K562 (cell line): ENCODE measurements at regions not wholly inside any gene's neighbourhood (a gene's known extent, or its start where the extent isn't known, plus 50 kb on each side); places are given as distances from the start of the nearest gene placed in this dataset.

Source experiments
- ETV5 ChIP-seq: sonication (generic); formaldehyde crosslinking; IDR thresholded peaks from 2 replicates; pipeline ENCODE4 v1.4.0; 2020; ENCODE audit warnings: low read depth, mild to moderate bottlenecking, missing genetic modification reagents
- FIP1L1 ChIP-seq: fragments of 200-400 bp; formaldehyde crosslinking; IDR thresholded peaks from 2 replicates; pipeline ENCODE4 v1.6.1; 2018; ENCODE audit warnings: mild to moderate bottlenecking, low read depth, low read length; ENCODE audit not compliant: poor library complexity, severe bottlenecking
- GATAD2B ChIP-seq: fragments of 450-650 bp; IDR thresholded peaks from 2 replicates; pipeline ENCODE4 v1.6.1; 2017; ENCODE audit warnings: mild to moderate bottlenecking, borderline replicate concordance
- KAT8 ChIP-seq: fragments of 450-650 bp; IDR thresholded peaks from 2 replicates; pipeline ENCODE4 v1.6.1; 2016; ENCODE audit warnings: low read depth, mild to moderate bottlenecking
- MEIS2 ChIP-seq: fragments of 450-650 bp; IDR thresholded peaks from 2 replicates; pipeline ENCODE4 v1.6.1; 2014; ENCODE audit warnings: mild to moderate bottlenecking; ENCODE audit not compliant: partially characterized antibody
- PHB ChIP-seq: fragments of 250-450 bp; sonication (Bioruptor Pico); IDR thresholded peaks from 2 replicates; pipeline ENCODE4 v1.5.0; 2021
- SAFB ChIP-seq: fragments of 200-400 bp; formaldehyde crosslinking; IDR thresholded peaks from 2 replicates; pipeline ENCODE4 v1.6.1; 2017; ENCODE audit warnings: low read depth, low read length, borderline replicate concordance
- SAP30 ChIP-seq: fragments of 200-600 bp; sonication (generic); IDR thresholded peaks from 2 replicates; pipeline ENCODE4 v1.6.1; 2012; ENCODE audit warnings: borderline replicate concordance, low read depth, mild to moderate bottlenecking, moderate library complexity, low read length, control low read depth, inconsistent platforms; ENCODE audit not compliant: insufficient read depth, poor library complexity, severe bottlenecking
- SRSF9 ChIP-seq: fragments of 200-400 bp; formaldehyde crosslinking; IDR thresholded peaks from 2 replicates; pipeline ENCODE4 v1.6.1; 2017; ENCODE audit warnings: low read depth, low read length, borderline replicate concordance
- ZBTB5 ChIP-seq: fragments of 450-650 bp; IDR thresholded peaks from 2 replicates; pipeline ENCODE4 v1.6.1; 2017; ENCODE audit warnings: antibody characterized with exemption
- ZFPM2 ChIP-seq: fragments of 250-450 bp; sonication (Bioruptor Pico); IDR thresholded peaks from 2 replicates; pipeline ENCODE4 v1.5.1; 2022; ENCODE audit warnings: mild to moderate bottlenecking
- ZKSCAN1 ChIP-seq: fragments of 150-350 bp; IDR thresholded peaks from 2 replicates; pipeline ENCODE4 v1.6.1; 2016; ENCODE audit warnings: low read depth, low read length
- ZKSCAN3 ChIP-seq: fragments of 250-450 bp; sonication (Bioruptor Pico); IDR thresholded peaks from 2 replicates; pipeline ENCODE4 v1.4.0; 2020
- ZNF277 ChIP-seq: fragments of 250-450 bp; sonication (Bioruptor Pico); IDR thresholded peaks from 2 replicates; pipeline ENCODE4 v1.8.0; 2022; ENCODE audit warnings: inconsistent platforms, mild to moderate bottlenecking, moderate library complexity, borderline replicate concordance
- ZNF561 ChIP-seq: fragments of 450-650 bp; formaldehyde crosslinking; conservative IDR thresholded peaks from 2 replicates; pipeline ENCODE4 v1.4.0; 2020; ENCODE audit warnings: mild to moderate bottlenecking, moderate library complexity
- TF ChIP-seq, protein P1 (sequence below): fragments of 250-450 bp; sonication (Bioruptor Pico); IDR thresholded peaks from 2 replicates; pipeline ENCODE4 v1.9.0; 2021; ENCODE audit warnings: mild to moderate bottlenecking, inconsistent platforms
- TF ChIP-seq, protein P2 (sequence below), 3 experiments: fragments of 200-800 bp in 1 of 3; fragments of 250-450 bp in 1 of 3; fragments of 450-650 bp in 1 of 3; sonication (Bioruptor Pico) in 1 of 3; sonication (Bioruptor generic) in 1 of 3; formaldehyde crosslinking in 1 of 3; IDR thresholded peaks; 2 replicates each; pipeline versions ENCODE4 v1.6.1 to v1.8.0; 2016 to 2022; ENCODE audit warnings: mild to moderate bottlenecking in 2 of 3, missing genetic modification characterization in 2 of 3, missing compliant biosample characterization in 1 of 3, moderate library complexity in 1 of 3
- TF ChIP-seq, protein P3 (sequence below): IDR thresholded peaks from 2 replicates; pipeline ENCODE4 v1.6.1; 2011; ENCODE audit not compliant: insufficient read length; ENCODE audit errors: extremely low read depth

GRCh38 chr15:95929232-95929846 is 401.2 kb upstream of the NR2F2 start (continued):
- TF ChIP-seq, protein P1, sequence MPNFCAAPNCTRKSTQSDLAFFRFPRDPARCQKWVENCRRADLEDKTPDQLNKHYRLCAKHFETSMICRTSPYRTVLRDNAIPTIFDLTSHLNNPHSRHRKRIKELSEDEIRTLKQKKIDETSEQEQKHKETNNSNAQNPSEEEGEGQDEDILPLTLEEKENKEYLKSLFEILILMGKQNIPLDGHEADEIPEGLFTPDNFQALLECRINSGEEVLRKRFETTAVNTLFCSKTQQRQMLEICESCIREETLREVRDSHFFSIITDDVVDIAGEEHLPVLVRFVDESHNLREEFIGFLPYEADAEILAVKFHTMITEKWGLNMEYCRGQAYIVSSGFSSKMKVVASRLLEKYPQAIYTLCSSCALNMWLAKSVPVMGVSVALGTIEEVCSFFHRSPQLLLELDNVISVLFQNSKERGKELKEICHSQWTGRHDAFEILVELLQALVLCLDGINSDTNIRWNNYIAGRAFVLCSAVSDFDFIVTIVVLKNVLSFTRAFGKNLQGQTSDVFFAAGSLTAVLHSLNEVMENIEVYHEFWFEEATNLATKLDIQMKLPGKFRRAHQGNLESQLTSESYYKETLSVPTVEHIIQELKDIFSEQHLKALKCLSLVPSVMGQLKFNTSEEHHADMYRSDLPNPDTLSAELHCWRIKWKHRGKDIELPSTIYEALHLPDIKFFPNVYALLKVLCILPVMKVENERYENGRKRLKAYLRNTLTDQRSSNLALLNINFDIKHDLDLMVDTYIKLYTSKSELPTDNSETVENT (CRISPR knock-in tag): no peak
- TF ChIP-seq ETV5 (CRISPR knock-in tag): peak; percentile 94
- no peak for TF ChIP-seq FIP1L1
- TF ChIP-seq, protein P2, sequence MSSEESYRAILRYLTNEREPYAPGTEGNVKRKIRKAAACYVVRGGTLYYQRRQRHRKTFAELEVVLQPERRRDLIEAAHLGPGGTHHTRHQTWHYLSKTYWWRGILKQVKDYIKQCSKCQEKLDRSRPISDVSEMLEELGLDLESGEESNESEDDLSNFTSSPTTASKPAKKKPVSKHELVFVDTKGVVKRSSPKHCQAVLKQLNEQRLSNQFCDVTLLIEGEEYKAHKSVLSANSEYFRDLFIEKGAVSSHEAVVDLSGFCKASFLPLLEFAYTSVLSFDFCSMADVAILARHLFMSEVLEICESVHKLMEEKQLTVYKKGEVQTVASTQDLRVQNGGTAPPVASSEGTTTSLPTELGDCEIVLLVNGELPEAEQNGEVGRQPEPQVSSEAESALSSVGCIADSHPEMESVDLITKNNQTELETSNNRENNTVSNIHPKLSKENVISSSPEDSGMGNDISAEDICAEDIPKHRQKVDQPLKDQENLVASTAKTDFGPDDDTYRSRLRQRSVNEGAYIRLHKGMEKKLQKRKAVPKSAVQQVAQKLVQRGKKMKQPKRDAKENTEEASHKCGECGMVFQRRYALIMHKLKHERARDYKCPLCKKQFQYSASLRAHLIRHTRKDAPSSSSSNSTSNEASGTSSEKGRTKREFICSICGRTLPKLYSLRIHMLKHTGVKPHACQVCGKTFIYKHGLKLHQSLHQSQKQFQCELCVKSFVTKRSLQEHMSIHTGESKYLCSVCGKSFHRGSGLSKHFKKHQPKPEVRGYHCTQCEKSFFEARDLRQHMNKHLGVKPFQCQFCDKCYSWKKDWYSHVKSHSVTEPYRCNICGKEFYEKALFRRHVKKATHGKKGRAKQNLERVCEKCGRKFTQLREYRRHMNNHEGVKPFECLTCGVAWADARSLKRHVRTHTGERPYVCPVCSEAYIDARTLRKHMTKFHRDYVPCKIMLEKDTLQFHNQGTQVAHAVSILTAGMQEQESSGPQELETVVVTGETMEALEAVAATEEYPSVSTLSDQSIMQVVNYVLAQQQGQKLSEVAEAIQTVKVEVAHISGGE (CRISPR knock-in tag; IDR thresholded peaks at IDR 0.05): no peak; a peak in 1 of 6 replicates
- no peak for TF ChIP-seq ZKSCAN3 (CRISPR knock-in tag)
- TF ChIP-seq PHB: no peak
- TF ChIP-seq SAP30: no peak
- TF ChIP-seq, protein P3, sequence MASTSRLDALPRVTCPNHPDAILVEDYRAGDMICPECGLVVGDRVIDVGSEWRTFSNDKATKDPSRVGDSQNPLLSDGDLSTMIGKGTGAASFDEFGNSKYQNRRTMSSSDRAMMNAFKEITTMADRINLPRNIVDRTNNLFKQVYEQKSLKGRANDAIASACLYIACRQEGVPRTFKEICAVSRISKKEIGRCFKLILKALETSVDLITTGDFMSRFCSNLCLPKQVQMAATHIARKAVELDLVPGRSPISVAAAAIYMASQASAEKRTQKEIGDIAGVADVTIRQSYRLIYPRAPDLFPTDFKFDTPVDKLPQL: no peak
- no peak for TF ChIP-seq SRSF9
- no peak for TF ChIP-seq SAFB
- TF ChIP-seq ZFPM2: no peak
- no peak for TF ChIP-seq ZBTB5
- TF ChIP-seq MEIS2: no peak
- TF ChIP-seq KAT8: no peak
- peak; percentile 79; the same call in 1 of the 2 replicates for TF ChIP-seq ZKSCAN1
- TF ChIP-seq ZNF561 (CRISPR knock-in tag): no peak
- TF ChIP-seq GATAD2B: peak; percentile 40; the same call in 1 of the 2 replicates
- no peak for TF ChIP-seq ZNF277 (CRISPR knock-in tag)
